Retinal pigment epithelial cell (primary cell): ENCODE measurements at regions not wholly inside any gene's neighbourhood (a gene's known extent, or its start where the extent isn't known, plus 50 kb on each side); places are given as distances from the start of the nearest gene placed in this dataset.
A peak's percentile ranks its signal among the peaks of the same experiment; 100 is the strongest.

ENCODE experiments used
- DNase-seq: peaks from one replicate; pipeline ENCODE4 v3.0.0-alpha.2; 2010; ENCODE audit warnings: low read depth
- H3K4me3 ChIP-seq: 2 replicates; pipeline ENCODE4 v1.5.1; 2011; ENCODE audit warnings: mild to moderate bottlenecking, low read length, control low read depth, moderate library complexity
- TF ChIP-seq, protein P1 (sequence below): conservative IDR thresholded peaks from 2 replicates; pipeline ENCODE4 v1.5.1; 2011; ENCODE audit warnings: low read depth, low read length, control low read depth, inconsistent platforms

DNA sequence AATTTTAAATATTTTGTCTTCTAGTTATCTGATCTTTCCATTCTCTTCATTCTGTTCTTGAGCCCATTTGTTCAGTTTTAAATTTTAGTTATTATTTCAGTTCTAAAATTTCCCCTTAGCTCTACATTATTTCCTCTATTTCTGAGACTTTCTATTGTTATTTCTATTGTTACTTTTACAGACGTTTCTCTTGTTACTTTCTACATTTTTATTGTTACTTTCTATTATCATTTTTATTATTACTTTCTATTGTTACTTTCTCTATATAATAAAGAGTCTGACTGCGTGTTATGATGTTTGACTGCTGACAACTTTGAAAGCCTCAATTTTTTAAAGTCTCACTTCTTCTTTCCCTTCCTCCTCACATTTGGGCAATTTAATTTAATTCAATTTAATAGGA, 915.7 kb upstream of the PCDH20 start:
- no peak overlapping the region for H3K4me3 ChIP-seq
- DNase-seq = no peak
- TF ChIP-seq, protein P1, sequence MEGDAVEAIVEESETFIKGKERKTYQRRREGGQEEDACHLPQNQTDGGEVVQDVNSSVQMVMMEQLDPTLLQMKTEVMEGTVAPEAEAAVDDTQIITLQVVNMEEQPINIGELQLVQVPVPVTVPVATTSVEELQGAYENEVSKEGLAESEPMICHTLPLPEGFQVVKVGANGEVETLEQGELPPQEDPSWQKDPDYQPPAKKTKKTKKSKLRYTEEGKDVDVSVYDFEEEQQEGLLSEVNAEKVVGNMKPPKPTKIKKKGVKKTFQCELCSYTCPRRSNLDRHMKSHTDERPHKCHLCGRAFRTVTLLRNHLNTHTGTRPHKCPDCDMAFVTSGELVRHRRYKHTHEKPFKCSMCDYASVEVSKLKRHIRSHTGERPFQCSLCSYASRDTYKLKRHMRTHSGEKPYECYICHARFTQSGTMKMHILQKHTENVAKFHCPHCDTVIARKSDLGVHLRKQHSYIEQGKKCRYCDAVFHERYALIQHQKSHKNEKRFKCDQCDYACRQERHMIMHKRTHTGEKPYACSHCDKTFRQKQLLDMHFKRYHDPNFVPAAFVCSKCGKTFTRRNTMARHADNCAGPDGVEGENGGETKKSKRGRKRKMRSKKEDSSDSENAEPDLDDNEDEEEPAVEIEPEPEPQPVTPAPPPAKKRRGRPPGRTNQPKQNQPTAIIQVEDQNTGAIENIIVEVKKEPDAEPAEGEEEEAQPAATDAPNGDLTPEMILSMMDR = no peak

DNA sequence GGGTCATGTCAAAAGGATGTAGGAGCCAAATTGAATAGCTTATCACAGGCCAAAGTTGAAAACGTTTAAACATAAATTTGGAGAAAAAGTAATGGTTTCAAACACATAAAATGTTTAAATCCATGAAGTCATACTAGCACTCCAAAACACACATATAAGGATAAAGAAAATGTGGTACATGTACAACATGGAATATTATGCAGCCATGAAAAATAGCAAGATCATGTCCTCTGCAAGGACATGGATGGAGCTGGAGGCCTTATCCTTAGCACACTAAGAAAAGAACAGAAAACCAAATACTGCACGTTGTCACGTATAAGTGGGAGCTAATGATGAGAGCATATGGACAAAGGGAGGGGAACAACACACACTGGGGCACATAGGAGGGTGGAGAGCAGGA, 911.7 kb upstream of the PCDH20 start:
- TF ChIP-seq, protein P1 = no peak
- H3K4me3 ChIP-seq = no peak overlapping the region
- DNase-seq = no peak

GRCh38 chr13:62324842-62325241, 909.2 kb upstream of the PCDH20 start:
- no peak overlapping the region for H3K4me3 ChIP-seq
- TF ChIP-seq, protein P1 = no peak
- DNase-seq = no peak

GRCh38 chr13:62321895-62322294, 906.2 kb upstream of the PCDH20 start:
- DNase-seq = no peak

GRCh38 chr13:62321139-62321538, 905.5 kb upstream of the PCDH20 start:
- no peak overlapping the region for H3K4me3 ChIP-seq
- DNase-seq = no peak
- TF ChIP-seq, protein P1 = no peak

More at GRCh38 chr13:62321895-62322294, 906.2 kb upstream of the PCDH20 start:
- no peak overlapping the region for H3K4me3 ChIP-seq
- TF ChIP-seq, protein P1 = no peak

GRCh38 chr13:62320129-62321108, 904.8 kb upstream of the PCDH20 start:
- peak; percentile 25 for DNase-seq
- TF ChIP-seq, protein P1 = peak; percentile 66
- H3K4me3 ChIP-seq = no peak overlapping the region

DNA sequence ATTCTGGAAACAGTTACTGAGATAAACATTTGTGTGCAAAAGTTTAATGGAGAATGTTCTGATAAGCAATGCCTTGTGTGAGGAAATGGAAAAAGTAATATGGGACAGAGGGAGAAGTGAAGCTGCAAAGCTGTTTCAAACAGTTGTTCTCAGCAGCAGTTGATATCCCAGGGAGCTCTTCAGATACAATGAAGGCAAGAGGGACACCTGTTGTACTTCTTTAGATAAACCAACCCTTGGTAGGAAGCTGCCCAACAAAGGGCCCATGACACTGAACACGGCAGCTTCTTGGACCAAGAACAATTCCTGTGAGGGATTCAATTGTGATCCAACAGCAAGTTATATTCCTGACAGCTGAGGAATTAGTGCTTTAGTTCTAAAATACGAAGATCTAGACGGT, 894.3 kb upstream of the PCDH20 start:
- H3K4me3 ChIP-seq = no peak overlapping the region
- no peak for DNase-seq
- TF ChIP-seq, protein P1 = no peak
